A673 (cell line): ENCODE measurements at regions not wholly inside any gene's neighbourhood (a gene's known extent, or its start where the extent isn't known, plus 50 kb on each side); places are given as distances from the start of the nearest gene placed in this dataset.

Experiments used
- EZH2 ChIP-seq: fragments of 200-600 bp; sonication (generic); IDR thresholded peaks from 2 replicates; pipeline ENCODE4 v1.6.1; 2017; ENCODE audit warnings: borderline replicate concordance, low read depth, mild to moderate bottlenecking, mixed read lengths, antibody characterized with exemption, low read length; ENCODE audit not compliant: poor library complexity, severe bottlenecking
- TF ChIP-seq, protein P1 (sequence below): fragments of 300-800, 200-600 bp; sonication (generic); conservative IDR thresholded peaks from 2 replicates; pipeline ENCODE4 v1.5.1; 2017; ENCODE audit warnings: low read depth, mild to moderate bottlenecking, antibody characterized with exemption, low read length, moderate library complexity, mixed read lengths

DNA sequence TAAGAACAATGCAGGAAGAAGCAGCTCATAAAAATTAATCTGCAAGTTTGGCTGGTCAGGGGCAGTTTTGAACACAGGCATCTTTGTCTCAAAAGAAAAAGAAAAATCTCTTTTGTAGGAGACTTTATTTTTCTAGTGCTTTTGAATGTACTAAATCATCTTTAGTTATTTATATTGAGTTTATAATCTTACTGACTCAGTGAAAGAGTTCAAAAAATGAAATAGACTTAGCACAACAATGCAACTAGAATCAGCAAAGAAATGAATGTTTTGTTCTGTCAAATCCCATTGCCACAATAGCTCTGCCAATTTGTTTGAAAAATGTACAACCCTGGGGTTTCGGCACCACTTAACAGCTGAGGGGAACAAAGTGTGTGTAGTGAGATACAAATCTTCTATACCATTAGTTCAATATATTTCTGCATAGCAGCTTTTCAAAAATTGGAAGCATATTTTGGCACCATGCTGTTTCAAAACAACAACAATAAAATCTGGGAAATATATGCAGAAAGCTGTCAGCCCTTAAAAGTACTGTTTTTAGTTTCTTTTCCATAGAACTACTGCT, 1969.1 kb downstream of the MRPL39 start:
- TF ChIP-seq, protein P1, sequence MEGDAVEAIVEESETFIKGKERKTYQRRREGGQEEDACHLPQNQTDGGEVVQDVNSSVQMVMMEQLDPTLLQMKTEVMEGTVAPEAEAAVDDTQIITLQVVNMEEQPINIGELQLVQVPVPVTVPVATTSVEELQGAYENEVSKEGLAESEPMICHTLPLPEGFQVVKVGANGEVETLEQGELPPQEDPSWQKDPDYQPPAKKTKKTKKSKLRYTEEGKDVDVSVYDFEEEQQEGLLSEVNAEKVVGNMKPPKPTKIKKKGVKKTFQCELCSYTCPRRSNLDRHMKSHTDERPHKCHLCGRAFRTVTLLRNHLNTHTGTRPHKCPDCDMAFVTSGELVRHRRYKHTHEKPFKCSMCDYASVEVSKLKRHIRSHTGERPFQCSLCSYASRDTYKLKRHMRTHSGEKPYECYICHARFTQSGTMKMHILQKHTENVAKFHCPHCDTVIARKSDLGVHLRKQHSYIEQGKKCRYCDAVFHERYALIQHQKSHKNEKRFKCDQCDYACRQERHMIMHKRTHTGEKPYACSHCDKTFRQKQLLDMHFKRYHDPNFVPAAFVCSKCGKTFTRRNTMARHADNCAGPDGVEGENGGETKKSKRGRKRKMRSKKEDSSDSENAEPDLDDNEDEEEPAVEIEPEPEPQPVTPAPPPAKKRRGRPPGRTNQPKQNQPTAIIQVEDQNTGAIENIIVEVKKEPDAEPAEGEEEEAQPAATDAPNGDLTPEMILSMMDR: no peak
- no peak for TF ChIP-seq EZH2
